HL-60 (cell line): ENCODE measurements at regions not wholly inside any gene's neighbourhood (a gene's known extent, or its start where the extent isn't known, plus 50 kb on each side); places are given as distances from the start of the nearest gene placed in this dataset.
"Not testable (repeated sequence)": the region's sequence is repeated elsewhere in the genome, so short reads cannot be mapped to it uniquely, and the experiment has no call there.

ENCODE experiments used
- DNase-seq, 2 experiments: peaks; one replicate each; pipeline ENCODE4 v3.0.0-alpha.2; 2010 to 2020; ENCODE audit warnings: low read depth in 1 of 2, low spot score in 1 of 2
- H3K27ac ChIP-seq: fragments of 250-450 bp; sonication (Bioruptor Pico); replicated peaks from 2 replicates; pipeline ENCODE4 v1.5.1; 2020; ENCODE audit warnings: mild to moderate bottlenecking, moderate library complexity
- H3K27me3 ChIP-seq: fragments of 250-450 bp; sonication (Bioruptor Pico); 2 replicates; pipeline ENCODE4 v1.5.1; 2021; ENCODE audit warnings: mild to moderate bottlenecking, moderate library complexity; ENCODE audit not compliant: insufficient read depth, poor library complexity, severe bottlenecking
- H3K4me3 ChIP-seq: replicated peaks from 2 replicates; pipeline ENCODE4 v1.5.1; 2011; ENCODE audit warnings: mild to moderate bottlenecking, control low read depth, low read length; ENCODE audit not compliant: insufficient read depth
- CTCF ChIP-seq: IDR thresholded peaks from one replicate; pipeline ENCODE4 v1.5.1; 2011; ENCODE audit warnings: low read length, control low read depth, inconsistent platforms; ENCODE audit not compliant: insufficient read depth
- GABPA ChIP-seq: IDR thresholded peaks from 2 replicates; pipeline ENCODE4 v1.6.1; 2012; ENCODE audit warnings: low read depth
- POLR2AphosphoS5 ChIP-seq: IDR thresholded peaks from 2 replicates; pipeline ENCODE4 v1.6.1; 2012; ENCODE audit warnings: low read depth
- SPI1 ChIP-seq: IDR thresholded peaks from 2 replicates; pipeline ENCODE4 v1.6.1; 2012; ENCODE audit warnings: low read depth, mild to moderate bottlenecking, borderline replicate concordance
- TF ChIP-seq, protein P1 (sequence below): IDR thresholded peaks from 2 replicates; pipeline ENCODE4 v1.6.1; 2012; ENCODE audit warnings: low read depth; ENCODE audit not compliant: insufficient replicate concordance

- Histone ChIP-seq H3K27ac (no peak overlapping the region), H3K4me3 (no peak overlapping the region), H3K27me3 (peaks cover 2% of the 10 kb centered on the region)
- no peak for TF ChIP-seq SPI1
- TF ChIP-seq, protein P1, sequence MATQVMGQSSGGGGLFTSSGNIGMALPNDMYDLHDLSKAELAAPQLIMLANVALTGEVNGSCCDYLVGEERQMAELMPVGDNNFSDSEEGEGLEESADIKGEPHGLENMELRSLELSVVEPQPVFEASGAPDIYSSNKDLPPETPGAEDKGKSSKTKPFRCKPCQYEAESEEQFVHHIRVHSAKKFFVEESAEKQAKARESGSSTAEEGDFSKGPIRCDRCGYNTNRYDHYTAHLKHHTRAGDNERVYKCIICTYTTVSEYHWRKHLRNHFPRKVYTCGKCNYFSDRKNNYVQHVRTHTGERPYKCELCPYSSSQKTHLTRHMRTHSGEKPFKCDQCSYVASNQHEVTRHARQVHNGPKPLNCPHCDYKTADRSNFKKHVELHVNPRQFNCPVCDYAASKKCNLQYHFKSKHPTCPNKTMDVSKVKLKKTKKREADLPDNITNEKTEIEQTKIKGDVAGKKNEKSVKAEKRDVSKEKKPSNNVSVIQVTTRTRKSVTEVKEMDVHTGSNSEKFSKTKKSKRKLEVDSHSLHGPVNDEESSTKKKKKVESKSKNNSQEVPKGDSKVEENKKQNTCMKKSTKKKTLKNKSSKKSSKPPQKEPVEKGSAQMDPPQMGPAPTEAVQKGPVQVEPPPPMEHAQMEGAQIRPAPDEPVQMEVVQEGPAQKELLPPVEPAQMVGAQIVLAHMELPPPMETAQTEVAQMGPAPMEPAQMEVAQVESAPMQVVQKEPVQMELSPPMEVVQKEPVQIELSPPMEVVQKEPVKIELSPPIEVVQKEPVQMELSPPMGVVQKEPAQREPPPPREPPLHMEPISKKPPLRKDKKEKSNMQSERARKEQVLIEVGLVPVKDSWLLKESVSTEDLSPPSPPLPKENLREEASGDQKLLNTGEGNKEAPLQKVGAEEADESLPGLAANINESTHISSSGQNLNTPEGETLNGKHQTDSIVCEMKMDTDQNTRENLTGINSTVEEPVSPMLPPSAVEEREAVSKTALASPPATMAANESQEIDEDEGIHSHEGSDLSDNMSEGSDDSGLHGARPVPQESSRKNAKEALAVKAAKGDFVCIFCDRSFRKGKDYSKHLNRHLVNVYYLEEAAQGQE = no peak
- TF ChIP-seq GABPA = no peak
- no peak for TF ChIP-seq POLR2AphosphoS5
- peak; percentile 92 for TF ChIP-seq CTCF
- peak; percentile 11 to 53 for DNase-seq
Observed at GRCh38 chr7:112550468-112551060, 69.8 kb downstream of the LSMEM1 start.

DNA sequence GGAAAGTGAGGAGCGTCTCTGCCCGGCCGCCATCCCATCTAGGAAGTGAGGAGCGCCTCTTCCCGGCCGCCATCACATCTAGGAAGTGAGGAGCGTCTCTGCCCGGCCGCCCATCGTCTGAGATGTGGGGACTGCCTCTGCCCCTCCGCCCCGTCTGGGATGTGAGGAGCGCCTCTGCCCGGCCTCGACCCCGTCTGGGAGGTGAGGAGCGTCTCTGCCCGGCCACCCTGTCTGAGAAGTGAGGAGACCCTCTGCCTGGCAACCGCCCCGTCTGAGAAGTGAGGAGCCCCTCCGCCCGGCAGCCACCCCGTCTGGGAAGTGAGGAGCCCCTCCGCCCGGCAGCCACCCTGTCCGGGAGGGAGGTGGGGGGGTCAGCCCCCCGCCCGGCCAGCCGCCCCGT is 70.7 kb downstream of the LSMEM1 start:
- not testable (repeated sequence) for H3K27me3 ChIP-seq, H3K27ac ChIP-seq, DNase-seq, H3K4me3 ChIP-seq

GRCh38 chr7:112554591-112554990 is 73.8 kb downstream of the LSMEM1 start:
- H3K4me3 ChIP-seq = no peak overlapping the region
- H3K27ac ChIP-seq = no peak overlapping the region
- H3K27me3 ChIP-seq = no peaks in the 10 kb centered on the region
- TF ChIP-seq, protein P1 = no peak
- TF ChIP-seq GABPA (no peak), SPI1 (no peak), POLR2AphosphoS5 (no peak), CTCF (no peak)
- DNase-seq = no peak

DNA sequence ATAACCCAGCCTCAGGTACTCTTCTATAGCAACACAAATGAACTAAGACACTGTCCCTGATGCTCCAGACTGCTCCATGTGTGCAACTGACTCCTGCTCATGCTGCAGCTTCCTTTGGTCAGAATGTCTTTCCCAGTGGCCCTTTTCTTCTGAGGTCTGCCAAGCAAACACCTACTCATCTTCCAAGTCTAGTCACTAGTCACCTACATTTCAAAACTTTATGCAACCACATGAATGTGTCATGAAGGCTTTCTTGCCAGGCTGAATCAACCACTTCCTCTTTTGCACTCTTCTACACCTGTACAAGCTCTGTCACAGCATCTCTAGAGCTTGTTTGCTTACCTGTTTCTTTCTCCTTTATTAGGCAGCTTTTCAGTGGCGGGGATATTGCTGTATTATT is 75.8 kb downstream of the LSMEM1 start:
- Histone ChIP-seq H3K4me3 (no peak overlapping the region), H3K27me3 (no peaks in the 10 kb centered on the region), H3K27ac (no peak overlapping the region)
- peak; percentile 13 to 62 for DNase-seq
- TF ChIP-seq, protein P1 = no peak
- TF ChIP-seq CTCF (no peak), SPI1 (peak; percentile 96), POLR2AphosphoS5 (no peak), GABPA (no peak)
